Stimulated activated memory B cell treated with anti-CD40 and anti-IgM and Interleukin-4, amounts not matched to agents 10 μg/mL and 1 μg/mL and 100 μg/mL, for 72 hours (primary cell): ENCODE measurements at regions not wholly inside any gene's neighbourhood (a gene's known extent, or its start where the extent isn't known, plus 50 kb on each side); places are given as distances from the start of the nearest gene placed in this dataset.
"Not testable (repeated sequence)": the region's sequence is repeated elsewhere in the genome, so short reads cannot be mapped to it uniquely, and the experiment has no call there.

ENCODE experiments used
- ATAC-seq: fragments of 150-1000 bp; cut with Tn5 transposase; 2 replicates; pipeline ENCODE4 v1.10.0; 2021
- H3K27ac Mint-ChIP-seq: one replicate; pipeline ENCODE4 v1.8.0; 2022; ENCODE audit warnings: mild to moderate bottlenecking, mixed read lengths
- H3K27me3 Mint-ChIP-seq: one replicate; pipeline ENCODE4 v1.8.0; 2022; ENCODE audit warnings: mixed read lengths
- H3K36me3 Mint-ChIP-seq: one replicate; pipeline ENCODE4 v1.8.0; 2022; ENCODE audit warnings: mixed read lengths
- H3K4me1 Mint-ChIP-seq: one replicate; pipeline ENCODE4 v1.8.0; 2022; ENCODE audit warnings: mixed read lengths
- H3K4me3 Mint-ChIP-seq: one replicate; pipeline ENCODE4 v1.8.0; 2022; ENCODE audit warnings: mild to moderate bottlenecking, moderate library complexity, mixed read lengths
- H3K9me3 Mint-ChIP-seq: one replicate; pipeline ENCODE4 v1.8.0; 2022; ENCODE audit warnings: mixed read lengths

- Mint-ChIP-seq H3K9me3 (peaks cover 10% of the 10 kb centered on the region), H3K36me3 (no peaks in the 10 kb centered on the region), H3K27me3 (no peaks in the 10 kb centered on the region), H3K27ac (no peak overlapping the region), H3K4me3 (no peak overlapping the region), H3K4me1 (no peaks in the 10 kb centered on the region)
- no peak for ATAC-seq
Measured at GRCh38 chr14:25516838-25517237, 466.9 kb upstream of the STXBP6 start.

DNA sequence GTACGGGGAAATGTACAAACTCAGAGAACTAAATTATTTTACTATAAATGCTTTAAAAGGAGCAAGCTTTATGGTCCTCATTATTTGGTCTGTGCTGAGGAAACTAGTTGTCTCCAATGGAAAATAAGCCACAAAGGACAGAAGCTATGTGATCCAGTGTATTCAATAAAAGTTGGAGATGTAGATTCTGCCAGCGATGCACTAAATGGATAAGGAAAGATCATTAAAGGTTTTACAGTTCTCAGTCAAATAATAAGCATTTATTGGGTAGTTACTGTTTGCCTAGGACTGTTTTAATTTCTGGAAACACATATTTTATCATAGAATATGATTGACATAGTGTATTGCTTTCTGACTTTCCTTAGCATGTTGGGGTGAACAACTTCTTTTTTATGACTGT, 458.9 kb upstream of the STXBP6 start:
- no peaks in the 10 kb centered on the region for H3K4me1 Mint-ChIP-seq
- no peak overlapping the region for H3K4me3 Mint-ChIP-seq
- no peaks in the 10 kb centered on the region for H3K27me3 Mint-ChIP-seq
- no peak for ATAC-seq
- no peaks in the 10 kb centered on the region for H3K36me3 Mint-ChIP-seq
- H3K27ac Mint-ChIP-seq, result no peak overlapping the region
- H3K9me3 Mint-ChIP-seq, result peaks cover 10% of the 10 kb centered on the region

DNA sequence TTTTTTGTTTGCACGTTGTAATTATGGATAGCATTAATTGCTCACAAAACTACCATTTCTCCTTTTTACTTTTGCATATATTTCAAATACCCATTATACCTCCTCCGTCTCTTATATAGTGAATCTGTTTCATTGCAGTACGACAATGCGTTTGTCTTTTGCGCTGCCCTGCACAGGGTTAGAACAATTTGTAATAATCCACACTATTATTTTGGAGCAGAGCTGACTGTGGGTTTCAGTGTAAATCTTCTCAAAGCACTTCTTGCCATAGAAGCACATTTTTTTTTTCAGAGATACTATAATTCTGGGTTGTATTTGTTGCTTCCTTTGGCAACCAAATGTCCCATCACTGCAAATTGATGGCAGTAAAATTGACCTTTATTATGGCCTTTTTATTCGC, 451.8 kb upstream of the STXBP6 start:
- no peak for ATAC-seq
- H3K4me1 Mint-ChIP-seq, result no peaks in the 10 kb centered on the region
- H3K27me3 Mint-ChIP-seq, result no peaks in the 10 kb centered on the region
- H3K36me3 Mint-ChIP-seq, result no peaks in the 10 kb centered on the region
- H3K9me3 Mint-ChIP-seq, result peaks cover 7% of the 10 kb centered on the region
- no peak overlapping the region for H3K27ac Mint-ChIP-seq
- H3K4me3 Mint-ChIP-seq, result no peak overlapping the region

DNA sequence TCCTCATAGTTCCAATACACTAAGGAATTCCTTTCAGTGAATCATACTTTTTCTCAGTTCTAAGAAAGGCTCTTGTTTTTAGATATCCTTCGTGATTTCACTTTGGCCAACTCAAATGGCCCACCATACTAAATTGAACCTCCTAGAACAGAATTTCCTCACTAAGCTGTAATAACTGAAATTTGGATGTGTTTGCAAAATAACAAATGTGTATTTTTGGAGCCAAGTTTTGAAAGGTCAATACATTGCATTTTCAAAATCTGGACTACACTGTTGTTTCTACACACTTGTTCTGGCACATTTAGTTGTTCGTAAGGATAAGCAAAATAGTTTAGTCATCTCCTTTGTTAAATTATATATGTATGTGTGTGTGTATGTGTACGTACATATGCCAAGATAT, 439.0 kb upstream of the STXBP6 start:
- H3K4me3 Mint-ChIP-seq, result no peak overlapping the region
- no peaks in the 10 kb centered on the region for H3K36me3 Mint-ChIP-seq
- H3K4me1 Mint-ChIP-seq, result no peaks in the 10 kb centered on the region
- no peak for ATAC-seq
- H3K9me3 Mint-ChIP-seq, result no peaks in the 10 kb centered on the region
- H3K27me3 Mint-ChIP-seq, result no peaks in the 10 kb centered on the region
- no peak overlapping the region for H3K27ac Mint-ChIP-seq

- no peak overlapping the region for H3K27ac Mint-ChIP-seq
- no peaks in the 10 kb centered on the region for H3K27me3 Mint-ChIP-seq
- H3K9me3 Mint-ChIP-seq, result peaks cover 3% of the 10 kb centered on the region
- no peaks in the 10 kb centered on the region for H3K36me3 Mint-ChIP-seq
- no peaks in the 10 kb centered on the region for H3K4me1 Mint-ChIP-seq
- H3K4me3 Mint-ChIP-seq, result no peak overlapping the region
- ATAC-seq, result no peak
Measured at GRCh38 chr14:25485381-25485780, 435.4 kb upstream of the STXBP6 start.

GRCh38 chr14:25484906-25485305, 435.0 kb upstream of the STXBP6 start:
- ATAC-seq, result no peak
- Mint-ChIP-seq H3K9me3 (peaks cover 3% of the 10 kb centered on the region), H3K36me3 (no peaks in the 10 kb centered on the region), H3K4me1 (no peaks in the 10 kb centered on the region), H3K27me3 (no peaks in the 10 kb centered on the region), H3K4me3 (no peak overlapping the region), H3K27ac (no peak overlapping the region)

GRCh38 chr14:25484235-25484634, 434.3 kb upstream of the STXBP6 start:
- no peaks in the 10 kb centered on the region for H3K36me3 Mint-ChIP-seq
- no peak for ATAC-seq
- H3K27ac Mint-ChIP-seq, result no peak overlapping the region
- no peaks in the 10 kb centered on the region for H3K27me3 Mint-ChIP-seq
- H3K4me3 Mint-ChIP-seq, result no peak overlapping the region
- H3K9me3 Mint-ChIP-seq, result peaks cover 3% of the 10 kb centered on the region
- H3K4me1 Mint-ChIP-seq, result no peaks in the 10 kb centered on the region

DNA sequence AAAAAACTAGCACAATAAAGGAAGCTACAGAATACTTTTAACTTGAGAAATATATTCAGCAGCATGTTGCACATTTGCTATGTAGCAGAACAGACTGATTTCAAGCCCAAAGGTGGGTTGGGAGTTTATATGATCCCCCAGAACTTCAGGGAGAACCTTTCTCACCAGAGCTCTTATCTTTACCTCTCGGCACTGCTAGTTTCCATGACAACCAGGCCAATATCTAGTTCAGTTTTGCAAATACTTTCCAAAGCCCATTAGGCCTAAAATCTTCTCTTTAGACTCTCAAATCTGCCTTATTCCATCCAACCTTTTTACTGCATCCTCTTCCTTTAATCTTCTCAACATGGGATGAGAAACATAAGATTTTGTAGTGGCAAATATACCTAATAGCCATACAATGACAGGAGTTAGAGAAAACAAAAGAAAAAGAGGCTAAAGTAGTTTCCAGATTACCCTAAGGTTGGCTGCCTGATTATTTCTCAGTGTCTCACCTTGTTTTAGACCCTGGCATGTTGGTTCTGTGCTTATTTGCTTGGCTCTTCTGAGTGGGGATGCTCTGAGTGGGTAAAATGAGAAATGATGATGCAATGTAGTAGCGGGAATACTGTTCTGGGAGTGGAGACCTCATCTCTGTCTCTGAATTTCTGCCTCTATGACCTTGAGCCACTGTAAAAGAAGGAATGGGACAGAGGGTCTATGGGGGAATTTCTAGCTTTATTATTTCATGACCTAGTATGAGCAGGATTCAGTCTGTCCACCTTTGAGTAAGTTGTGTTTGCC, 427.6 kb upstream of the STXBP6 start:
- ATAC-seq, result no peak
- Mint-ChIP-seq H3K27ac (no peak overlapping the region), H3K27me3 (no peaks in the 10 kb centered on the region), H3K9me3 (peaks cover 3% of the 10 kb centered on the region), H3K36me3 (no peaks in the 10 kb centered on the region), H3K4me1 (no peaks in the 10 kb centered on the region), H3K4me3 (no peak overlapping the region)

DNA sequence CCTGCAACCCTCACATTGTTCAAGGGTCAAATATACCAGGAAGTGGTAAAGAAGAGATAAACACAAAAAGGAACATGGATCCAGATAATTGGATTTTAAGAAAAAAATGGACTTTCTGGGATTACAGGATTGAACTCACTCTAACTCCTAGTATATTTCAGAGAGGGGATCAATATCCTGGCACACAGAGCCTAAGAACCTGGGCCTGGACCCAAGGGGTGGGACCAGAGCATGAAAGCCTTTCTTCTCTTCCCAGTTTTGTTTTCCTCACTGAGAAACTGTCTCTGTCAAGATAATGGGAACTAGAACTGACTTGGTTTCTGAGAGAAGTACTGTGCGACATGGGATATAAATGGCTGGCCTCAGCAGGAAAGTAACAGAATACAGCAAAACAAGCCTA, 422.8 kb upstream of the STXBP6 start:
- Mint-ChIP-seq H3K9me3 (no peaks in the 10 kb centered on the region), H3K27ac (no peak overlapping the region), H3K4me1 (no peaks in the 10 kb centered on the region), H3K27me3 (no peaks in the 10 kb centered on the region), H3K36me3 (no peaks in the 10 kb centered on the region), H3K4me3 (no peak overlapping the region)
- no peak for ATAC-seq

GRCh38 chr14:25464772-25465171, 414.8 kb upstream of the STXBP6 start:
- Mint-ChIP-seq H3K9me3 (peaks cover 9% of the 10 kb centered on the region), H3K4me3 (no peak overlapping the region), H3K27ac (no peak overlapping the region), H3K27me3 (no peaks in the 10 kb centered on the region), H3K36me3 (no peaks in the 10 kb centered on the region), H3K4me1 (no peaks in the 10 kb centered on the region)
- no peak for ATAC-seq

- Mint-ChIP-seq H3K4me3 (no peak overlapping the region), H3K4me1 (no peaks in the 10 kb centered on the region), H3K27ac (no peak overlapping the region), H3K9me3 (peaks cover 9% of the 10 kb centered on the region), H3K27me3 (no peaks in the 10 kb centered on the region), H3K36me3 (no peaks in the 10 kb centered on the region)
- no peak for ATAC-seq
Measured at GRCh38 chr14:25464078-25464477, 414.1 kb upstream of the STXBP6 start.

GRCh38 chr14:25463480-25463879, 413.5 kb upstream of the STXBP6 start:
- H3K4me3 Mint-ChIP-seq, result no peak overlapping the region
- H3K4me1 Mint-ChIP-seq, result no peaks in the 10 kb centered on the region

DNA sequence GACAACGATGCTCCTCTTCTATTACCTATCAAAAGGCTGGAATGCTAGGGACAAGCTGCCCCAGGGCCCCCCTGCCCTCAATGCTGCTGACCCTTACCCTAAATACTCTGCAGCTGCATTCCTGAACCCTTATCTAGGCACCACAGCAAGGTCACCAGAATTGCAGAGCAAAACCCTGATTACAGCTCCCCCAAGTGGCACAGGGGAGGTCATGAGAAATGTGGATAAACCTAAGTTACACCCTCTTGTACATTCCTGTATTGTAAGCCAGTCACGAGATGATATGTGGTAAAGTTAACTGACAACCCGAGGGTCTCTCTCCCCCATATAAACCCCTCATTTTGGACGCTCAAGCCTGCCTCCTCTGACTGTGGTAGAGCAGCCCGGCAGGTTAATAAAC, 411.8 kb upstream of the STXBP6 start:
- no peak for ATAC-seq
- Mint-ChIP-seq H3K27ac (no peak overlapping the region), H3K9me3 (peaks cover 9% of the 10 kb centered on the region), H3K27me3 (no peaks in the 10 kb centered on the region), H3K4me1 (no peaks in the 10 kb centered on the region), H3K4me3 (no peak overlapping the region), H3K36me3 (no peaks in the 10 kb centered on the region)

More at GRCh38 chr14:25463480-25463879, 413.5 kb upstream of the STXBP6 start:
- H3K9me3 Mint-ChIP-seq, result peaks cover 9% of the 10 kb centered on the region
- H3K27ac Mint-ChIP-seq, result no peak overlapping the region
- H3K27me3 Mint-ChIP-seq, result no peaks in the 10 kb centered on the region
- no peaks in the 10 kb centered on the region for H3K36me3 Mint-ChIP-seq
- no peak for ATAC-seq

DNA sequence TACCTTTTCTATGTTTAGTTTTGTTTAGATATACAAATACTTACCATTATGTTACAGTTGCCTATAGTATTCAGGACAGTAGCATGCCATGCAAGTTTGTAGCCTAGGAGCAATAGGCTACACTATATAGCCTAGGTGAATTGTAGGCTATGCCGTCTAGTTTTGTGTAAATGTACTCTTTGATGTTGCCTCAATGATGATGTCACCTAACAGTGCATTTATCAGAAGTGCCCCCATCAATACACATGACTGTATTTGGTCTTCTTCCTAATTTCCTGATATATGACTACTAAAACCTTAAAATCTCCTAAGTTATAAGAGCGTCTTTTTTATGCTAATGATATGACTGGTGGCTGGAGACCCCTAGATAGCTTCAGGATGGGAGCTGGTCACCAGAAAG, 394.4 kb upstream of the STXBP6 start:
- H3K9me3 Mint-ChIP-seq, result peaks cover 3% of the 10 kb centered on the region
- no peaks in the 10 kb centered on the region for H3K36me3 Mint-ChIP-seq
- ATAC-seq, result no peak
- no peak overlapping the region for H3K27ac Mint-ChIP-seq
- H3K4me3 Mint-ChIP-seq, result no peak overlapping the region
- no peaks in the 10 kb centered on the region for H3K4me1 Mint-ChIP-seq
- H3K27me3 Mint-ChIP-seq, result no peaks in the 10 kb centered on the region

DNA sequence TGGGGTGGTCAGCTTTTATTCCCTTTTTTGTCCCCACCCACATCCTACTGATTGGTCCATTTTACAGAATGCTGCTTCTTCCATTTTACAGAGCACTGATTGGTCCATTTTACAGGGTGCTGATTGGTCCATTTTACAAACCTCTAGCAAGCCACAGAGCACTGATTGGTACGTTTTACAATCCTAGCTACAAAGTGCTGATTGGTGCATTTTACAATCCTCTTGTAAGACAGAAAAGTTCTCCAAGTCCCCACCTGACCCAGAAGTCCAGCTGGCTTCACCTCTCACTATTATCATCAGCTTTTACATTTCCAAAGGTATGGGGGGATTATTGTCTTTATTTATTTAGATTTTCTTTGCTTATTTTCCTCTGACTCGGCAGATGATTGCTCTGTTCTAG, 390.4 kb upstream of the STXBP6 start:
- H3K27ac Mint-ChIP-seq, H3K9me3 Mint-ChIP-seq, H3K27me3 Mint-ChIP-seq: not testable (repeated sequence)

GRCh38 chr14:25436906-25437305, 387.0 kb upstream of the STXBP6 start:
- Mint-ChIP-seq H3K9me3 (peaks cover 7% of the 10 kb centered on the region), H3K36me3 (no peaks in the 10 kb centered on the region), H3K4me3 (no peak overlapping the region), H3K27ac (no peak overlapping the region), H3K4me1 (no peaks in the 10 kb centered on the region), H3K27me3 (no peaks in the 10 kb centered on the region)
- ATAC-seq, result no peak

More for the DNA sequence above, 390.4 kb upstream of the STXBP6 start:
- H3K4me3 Mint-ChIP-seq, H3K4me1 Mint-ChIP-seq, ATAC-seq, H3K36me3 Mint-ChIP-seq: not testable (repeated sequence)
